Neuronal stem cell (in vitro differentiated cells): ENCODE measurements at regions not wholly inside any gene's neighbourhood (a gene's known extent, or its start where the extent isn't known, plus 50 kb on each side); places are given as distances from the start of the nearest gene placed in this dataset.
"Not testable (repeated sequence)": the region's sequence is repeated elsewhere in the genome, so short reads cannot be mapped to it uniquely, and the experiment has no call there.

Source experiments
- DNase-seq: peaks from one replicate; pipeline ENCODE4 v3.0.0-alpha.2; 2013; ENCODE audit warnings: low spot score
- H2AFZ ChIP-seq: one replicate; pipeline ENCODE4 v1.6.1; 2013; ENCODE audit warnings: mild to moderate bottlenecking, low read length, inconsistent platforms
- H2AK5ac ChIP-seq: 2 replicates; pipeline ENCODE4 v1.6.1; 2013; ENCODE audit warnings: low read depth, mild to moderate bottlenecking, inconsistent platforms, low read length, moderate library complexity, mixed read lengths
- H2BK120ac ChIP-seq: 2 replicates; pipeline ENCODE4 v1.6.1; 2013; ENCODE audit warnings: low read depth, mild to moderate bottlenecking, inconsistent platforms, low read length, moderate library complexity, mixed read lengths
- H2BK12ac ChIP-seq: one replicate; pipeline ENCODE4 v1.6.1; 2013; ENCODE audit warnings: low read length, inconsistent platforms
- H2BK15ac ChIP-seq: 2 replicates; pipeline ENCODE4 v1.6.1; 2013; ENCODE audit warnings: mild to moderate bottlenecking, low read length, inconsistent platforms, mixed read lengths
- H2BK5ac ChIP-seq: one replicate; pipeline ENCODE4 v1.6.1; 2013; ENCODE audit warnings: inconsistent platforms, mild to moderate bottlenecking, low read length, moderate library complexity
- H3K14ac ChIP-seq: one replicate; pipeline ENCODE4 v1.6.1; 2013; ENCODE audit warnings: low read length, inconsistent platforms
- H3K18ac ChIP-seq: 2 replicates; pipeline ENCODE4 v1.6.1; 2013; ENCODE audit warnings: low read length, inconsistent platforms
- H3K23ac ChIP-seq: 2 replicates; pipeline ENCODE4 v1.6.1; 2013; ENCODE audit warnings: low read depth, mild to moderate bottlenecking, mixed read lengths, low read length, inconsistent platforms; ENCODE audit not compliant: poor library complexity
- H3K27ac ChIP-seq: replicated peaks from 3 replicates; pipeline ENCODE4 v1.5.1; 2013; ENCODE audit warnings: low read length, inconsistent platforms
- H3K27me3 ChIP-seq, 3 experiments: 2 replicates each; pipeline ENCODE4 v1.6.1; 2013; ENCODE audit warnings: low read length in 3 of 3, mild to moderate bottlenecking in 2 of 3, inconsistent platforms in 1 of 3, low read depth in 1 of 3, mixed read lengths in 1 of 3, moderate library complexity in 1 of 3; ENCODE audit not compliant: control insufficient read depth in 3 of 3, insufficient read depth in 3 of 3
- H3K36me3 ChIP-seq, 2 donors: replicated peaks in 1 of 2; 2 replicates each; pipeline ENCODE4 v1.6.1; 2013; ENCODE audit warnings: low read length in 2 of 2; ENCODE audit not compliant: control insufficient read depth in 2 of 2, insufficient read depth in 2 of 2
- H3K4ac ChIP-seq: 2 replicates; pipeline ENCODE4 v1.6.1; 2013; ENCODE audit warnings: inconsistent platforms, mild to moderate bottlenecking, low read length, moderate library complexity
- H3K4me1 ChIP-seq, 2 donors: 1 replicate in 1 of 2; 2 replicates in 1 of 2; pipeline ENCODE4 v1.6.1; 2013; ENCODE audit warnings: low read length in 2 of 2, low read depth in 1 of 2; ENCODE audit not compliant: control insufficient read depth in 2 of 2, insufficient read depth in 1 of 2
- H3K4me2 ChIP-seq: one replicate; pipeline ENCODE4 v1.6.1; 2013; ENCODE audit warnings: mild to moderate bottlenecking, low read length, inconsistent platforms; ENCODE audit not compliant: insufficient read depth, poor library complexity, severe bottlenecking
- H3K4me3 ChIP-seq, 2 donors: 2 replicates each; pipeline ENCODE4 v1.5.1; 2013; ENCODE audit warnings: low read length in 2 of 2, mild to moderate bottlenecking in 2 of 2, inconsistent platforms in 1 of 2, moderate library complexity in 1 of 2
- H3K79me1 ChIP-seq: one replicate; pipeline ENCODE4 v1.6.1; 2013; ENCODE audit warnings: low read depth, mild to moderate bottlenecking, inconsistent platforms, low read length, moderate library complexity
- H3K9ac ChIP-seq: one replicate; pipeline ENCODE4 v1.6.1; 2013; ENCODE audit warnings: mild to moderate bottlenecking, low read depth, low read length, inconsistent platforms; ENCODE audit not compliant: poor library complexity
- H3K9me3 ChIP-seq, 2 donors: replicated peaks in 1 of 2; 2 replicates each; pipeline versions ENCODE3 to v1.6.1; 2013; ENCODE audit warnings: low read length in 2 of 2, mild to moderate bottlenecking in 2 of 2, inconsistent platforms in 1 of 2, low read depth in 1 of 2, mixed read lengths in 1 of 2, moderate library complexity in 1 of 2; ENCODE audit not compliant: control insufficient read depth in 2 of 2, insufficient read depth in 1 of 2
- H4K8ac ChIP-seq: one replicate; pipeline ENCODE4 v1.6.1; 2013; ENCODE audit warnings: low read depth, mild to moderate bottlenecking, inconsistent platforms, low read length, moderate library complexity
- H4K91ac ChIP-seq: one replicate; pipeline ENCODE4 v1.6.1; 2013; ENCODE audit warnings: low read length, low read depth, mild to moderate bottlenecking, inconsistent platforms; ENCODE audit not compliant: poor library complexity
- WGBS, 2 donors: extraction: QIAGEN DNeasy Blood & Tissue Kit; methylation state at CpG; one replicate each; pipeline ENCODE4 v1.1.7; 2013; ENCODE audit warnings: missing lambda C conversion rate in 2 of 2, mixed read lengths in 1 of 2; ENCODE audit not compliant: insufficient read length in 2 of 2, insufficient replicate concordance in 1 of 2; ENCODE audit errors: extremely low coverage in 2 of 2; 5-methylcytosine and 5-hydroxymethylcytosine counted together

DNA sequence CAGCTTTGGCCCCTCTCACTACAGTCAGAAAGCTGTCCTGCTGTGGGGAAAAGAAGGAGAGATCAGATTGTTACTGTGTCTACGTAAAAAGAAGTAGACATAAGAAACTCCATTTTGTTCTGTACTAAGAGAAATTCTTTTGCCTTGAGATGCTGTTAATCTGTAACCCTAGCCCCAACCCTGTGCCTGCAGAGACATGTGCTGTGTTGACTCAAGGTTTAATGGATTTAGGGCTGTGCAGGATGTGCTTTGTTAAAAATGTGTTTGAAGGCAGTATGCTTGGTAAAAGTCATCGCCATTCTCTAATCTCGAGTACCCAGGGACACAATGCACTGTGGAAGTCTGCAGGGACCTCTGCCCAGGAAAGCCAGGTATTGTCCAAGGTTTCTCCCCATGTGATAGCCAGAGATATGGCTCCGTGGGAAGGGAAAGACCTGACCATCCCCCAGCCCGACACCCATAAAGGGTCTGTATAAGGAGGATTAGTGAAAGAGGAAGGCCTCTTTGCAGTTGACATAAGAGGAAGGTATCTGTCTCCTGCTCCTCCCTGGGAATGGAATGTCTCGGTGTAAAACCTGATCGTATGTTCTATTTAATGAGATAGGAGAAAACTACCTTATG lies 263.9 kb downstream of the LMX1A start:
- not testable (repeated sequence) for H3K4me3 ChIP-seq, H3K9me3 ChIP-seq, H3K4ac ChIP-seq, H4K8ac ChIP-seq, DNase-seq, H4K91ac ChIP-seq, H3K36me3 ChIP-seq, H3K27ac ChIP-seq, H2BK12ac ChIP-seq, H3K9ac ChIP-seq, H3K27me3 ChIP-seq, H3K79me1 ChIP-seq, H2AFZ ChIP-seq, H3K23ac ChIP-seq, H2AK5ac ChIP-seq, H2BK120ac ChIP-seq, H3K14ac ChIP-seq, H3K4me2 ChIP-seq, H3K4me1 ChIP-seq, H3K18ac ChIP-seq, H2BK15ac ChIP-seq, H2BK5ac ChIP-seq
- no CpG with 5 or more reads among the region's 7 CpGs for WGBS, 2 donors

DNA sequence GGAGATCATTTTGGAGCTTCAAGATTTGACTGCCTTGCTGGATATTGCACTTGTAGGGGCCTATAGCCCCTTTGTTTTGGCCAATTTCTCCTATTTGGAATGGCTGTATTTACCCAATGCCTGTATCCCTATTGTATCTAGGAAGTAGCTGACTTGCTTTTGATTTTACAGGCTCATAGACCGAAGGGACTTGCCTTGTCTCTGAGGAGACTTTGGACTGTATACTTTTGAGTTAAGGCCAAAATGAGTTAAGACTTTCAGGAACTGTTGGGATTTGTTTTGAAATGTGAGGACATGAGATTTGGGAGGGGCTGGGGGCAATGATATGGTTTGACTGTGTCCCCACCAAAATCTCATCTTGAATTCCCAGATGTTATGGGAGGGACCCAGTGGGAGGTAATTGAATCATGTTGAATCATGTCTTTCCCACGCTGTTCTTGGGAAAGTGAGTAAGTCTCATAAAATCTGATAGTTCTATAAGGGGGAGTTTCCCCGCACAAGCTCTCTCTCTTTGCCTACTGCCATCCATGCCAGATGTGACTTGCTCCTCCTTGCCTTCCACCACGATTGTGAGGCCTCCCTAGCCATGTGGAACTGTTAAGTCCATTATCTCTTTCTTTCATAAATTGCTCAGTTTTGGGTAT lies 276.1 kb downstream of the LMX1A start:
- H4K91ac ChIP-seq: no peak overlapping the region
- no peak overlapping the region for H3K23ac ChIP-seq
- H3K4me1 ChIP-seq: no peaks in the 10 kb centered on the region
- no peak for DNase-seq
- H4K8ac ChIP-seq: no peak overlapping the region
- H3K4me2 ChIP-seq: no peak overlapping the region
- H2BK120ac ChIP-seq: no peak overlapping the region
- H2BK15ac ChIP-seq: no peak overlapping the region
- H3K9ac ChIP-seq: no peak overlapping the region
- WGBS, 2 donors: no CpG with 5 or more reads among the region's 4 CpGs
- no peak overlapping the region for H2AFZ ChIP-seq
- no peak overlapping the region for H3K18ac ChIP-seq
- no peak overlapping the region for H3K27ac ChIP-seq
- no peak overlapping the region for H2BK12ac ChIP-seq
- H2BK5ac ChIP-seq: no peak overlapping the region
- no peak overlapping the region for H3K14ac ChIP-seq
- no peaks in the 10 kb centered on the region for H3K27me3 ChIP-seq
- no peak overlapping the region for H3K4me3 ChIP-seq
- peaks cover 0 to 4% of the 10 kb centered on the region in 2 donors for H3K9me3 ChIP-seq
- H3K79me1 ChIP-seq: no peaks in the 10 kb centered on the region
- H2AK5ac ChIP-seq: no peak overlapping the region
- no peak overlapping the region for H3K4ac ChIP-seq
- no peaks in the 10 kb centered on the region for H3K36me3 ChIP-seq

- Histone ChIP-seq H3K18ac (no peak overlapping the region), H3K4me3 (no peak overlapping the region), H3K36me3 (no peaks in the 10 kb centered on the region), H3K23ac (no peak overlapping the region), H2BK120ac (no peak overlapping the region), H3K4me1 (no peaks in the 10 kb centered on the region), H2BK5ac (no peak overlapping the region), H3K9me3 (peaks cover 0 to 1% of the 10 kb centered on the region in 2 donors), H3K9ac (no peak overlapping the region), H3K4me2 (no peak overlapping the region), H3K27me3 (no peaks in the 10 kb centered on the region), H4K91ac (no peak overlapping the region), H2AFZ (no peak overlapping the region), H3K27ac (no peak overlapping the region), H2AK5ac (no peak overlapping the region), H2BK15ac (no peak overlapping the region), H3K4ac (no peak overlapping the region), H4K8ac (no peak overlapping the region), H3K14ac (no peak overlapping the region), H2BK12ac (no peak overlapping the region), H3K79me1 (no peaks in the 10 kb centered on the region)
- DNase-seq: no peak
Observed at GRCh38 chr1:165078391-165078790, 278.1 kb downstream of the LMX1A start.

DNA sequence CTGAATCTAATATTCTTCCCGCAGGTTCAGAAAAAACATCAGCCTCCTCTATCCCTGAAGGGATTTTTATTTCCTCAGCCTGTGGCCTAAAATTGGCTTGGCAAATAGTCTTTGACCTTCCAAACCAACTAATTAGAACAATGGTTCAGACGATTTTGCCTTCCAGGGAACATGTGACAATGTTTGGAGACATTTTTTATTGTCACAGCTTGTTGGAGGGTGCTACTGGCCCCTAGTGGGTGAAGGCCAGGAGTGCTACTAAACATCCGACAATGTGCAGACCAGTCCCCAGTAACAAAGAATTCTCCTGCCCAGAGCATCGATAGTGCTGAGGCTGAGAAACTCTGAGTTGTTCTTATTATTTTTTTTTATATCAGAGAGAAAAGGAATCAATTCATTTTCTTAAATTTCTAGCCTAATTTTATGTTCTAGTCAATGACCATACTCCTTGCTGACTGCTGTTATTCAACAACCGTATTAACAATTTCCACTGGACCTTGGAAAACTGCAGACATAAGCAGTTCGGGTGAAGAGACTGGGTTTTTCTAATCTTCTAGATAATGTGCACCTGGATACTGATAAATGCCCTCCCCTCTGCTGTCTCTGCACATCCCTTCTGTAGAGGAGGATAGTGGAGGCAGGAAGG lies 280.7 kb downstream of the LMX1A start:
- peaks cover 0 to 1% of the 10 kb centered on the region in 2 donors for H3K9me3 ChIP-seq
- H3K36me3 ChIP-seq: no peaks in the 10 kb centered on the region
- H2BK12ac ChIP-seq: no peak overlapping the region
- no peak overlapping the region for H4K8ac ChIP-seq
- peak overlapping the region; percentile 60 for H2AFZ ChIP-seq
- no peak overlapping the region for H3K4me2 ChIP-seq
- H3K9ac ChIP-seq: no peak overlapping the region
- H3K14ac ChIP-seq: no peak overlapping the region
- no peak overlapping the region for H2BK120ac ChIP-seq
- no peak overlapping the region for H3K4me3 ChIP-seq
- H3K18ac ChIP-seq: no peak overlapping the region
- no CpG with 5 or more reads among the region's 6 CpGs for WGBS, 2 donors
- H3K4me1 ChIP-seq: peaks cover 0 to under 1% of the 10 kb centered on the region in 2 donors
- no peak overlapping the region for H3K27ac ChIP-seq
- H2BK15ac ChIP-seq: no peak overlapping the region
- DNase-seq: no peak
- no peaks in the 10 kb centered on the region for H3K27me3 ChIP-seq
- H3K79me1 ChIP-seq: no peaks in the 10 kb centered on the region
- no peak overlapping the region for H3K4ac ChIP-seq
- no peak overlapping the region for H4K91ac ChIP-seq
- no peak overlapping the region for H2BK5ac ChIP-seq
- no peak overlapping the region for H2AK5ac ChIP-seq
- no peak overlapping the region for H3K23ac ChIP-seq
